WI38 (cell line): ENCODE measurements at regions not wholly inside any gene's neighbourhood (a gene's known extent, or its start where the extent isn't known, plus 50 kb on each side); places are given as distances from the start of the nearest gene placed in this dataset.

Source experiments
- H3K4me3 ChIP-seq: 2 replicates; pipeline ENCODE4 v1.5.1; 2011; ENCODE audit warnings: low read depth, mild to moderate bottlenecking, control low read depth, low read length
- TF ChIP-seq, protein P1 (sequence below): IDR thresholded peaks from 2 replicates; pipeline ENCODE4 v1.5.1; 2012; ENCODE audit warnings: low read depth, mild to moderate bottlenecking, control low read depth, low read length

DNA sequence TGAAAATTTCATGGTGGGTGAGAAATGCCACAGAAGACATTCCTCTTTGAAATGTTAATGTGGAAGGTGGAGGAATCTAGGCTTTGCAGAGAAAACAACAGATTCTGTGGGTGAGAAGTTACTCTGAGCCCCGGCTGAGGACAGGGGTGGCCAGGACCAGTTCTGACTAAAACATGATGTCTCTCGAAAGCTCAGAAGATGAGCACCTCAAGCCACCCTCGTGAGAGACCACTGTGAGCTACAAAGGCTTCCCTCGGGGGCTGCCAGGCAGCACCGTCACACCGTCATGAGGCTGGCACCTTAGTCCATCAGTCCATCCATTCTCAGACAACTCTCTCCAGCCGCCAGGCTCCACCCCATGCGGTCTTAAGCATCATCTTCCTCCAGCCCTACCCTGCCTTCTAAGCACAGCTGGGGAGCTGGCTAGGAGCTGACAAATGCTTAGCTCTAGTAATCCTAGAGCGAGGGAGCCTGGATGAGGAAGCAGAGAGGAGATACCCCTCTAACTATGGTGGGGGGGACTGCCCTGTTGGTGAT lies 360.5 kb downstream of the SHANK2 start:
- TF ChIP-seq, protein P1, sequence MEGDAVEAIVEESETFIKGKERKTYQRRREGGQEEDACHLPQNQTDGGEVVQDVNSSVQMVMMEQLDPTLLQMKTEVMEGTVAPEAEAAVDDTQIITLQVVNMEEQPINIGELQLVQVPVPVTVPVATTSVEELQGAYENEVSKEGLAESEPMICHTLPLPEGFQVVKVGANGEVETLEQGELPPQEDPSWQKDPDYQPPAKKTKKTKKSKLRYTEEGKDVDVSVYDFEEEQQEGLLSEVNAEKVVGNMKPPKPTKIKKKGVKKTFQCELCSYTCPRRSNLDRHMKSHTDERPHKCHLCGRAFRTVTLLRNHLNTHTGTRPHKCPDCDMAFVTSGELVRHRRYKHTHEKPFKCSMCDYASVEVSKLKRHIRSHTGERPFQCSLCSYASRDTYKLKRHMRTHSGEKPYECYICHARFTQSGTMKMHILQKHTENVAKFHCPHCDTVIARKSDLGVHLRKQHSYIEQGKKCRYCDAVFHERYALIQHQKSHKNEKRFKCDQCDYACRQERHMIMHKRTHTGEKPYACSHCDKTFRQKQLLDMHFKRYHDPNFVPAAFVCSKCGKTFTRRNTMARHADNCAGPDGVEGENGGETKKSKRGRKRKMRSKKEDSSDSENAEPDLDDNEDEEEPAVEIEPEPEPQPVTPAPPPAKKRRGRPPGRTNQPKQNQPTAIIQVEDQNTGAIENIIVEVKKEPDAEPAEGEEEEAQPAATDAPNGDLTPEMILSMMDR = no peak
- H3K4me3 ChIP-seq = no peak overlapping the region

DNA sequence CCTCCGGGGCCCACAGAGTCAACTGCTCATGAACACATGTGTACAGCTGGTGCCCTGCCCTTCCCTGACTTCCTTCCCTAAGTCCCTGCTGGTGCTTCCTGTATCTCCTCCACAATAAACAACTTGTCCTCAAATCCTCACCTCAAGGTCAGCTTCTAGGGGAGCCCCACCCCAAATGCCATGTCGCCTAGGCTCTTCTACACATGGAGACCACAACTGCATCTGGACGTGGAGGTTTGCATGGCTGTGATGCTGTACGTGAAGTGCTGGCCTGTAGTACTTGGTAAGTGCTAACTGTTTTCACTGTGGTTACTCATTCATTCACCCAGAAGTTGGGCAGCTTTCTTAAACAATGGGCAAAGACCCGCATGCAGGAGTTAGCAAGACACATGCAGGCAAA lies 359.5 kb downstream of the SHANK2 start:
- TF ChIP-seq, protein P1 = no peak
- H3K4me3 ChIP-seq = no peak overlapping the region

DNA sequence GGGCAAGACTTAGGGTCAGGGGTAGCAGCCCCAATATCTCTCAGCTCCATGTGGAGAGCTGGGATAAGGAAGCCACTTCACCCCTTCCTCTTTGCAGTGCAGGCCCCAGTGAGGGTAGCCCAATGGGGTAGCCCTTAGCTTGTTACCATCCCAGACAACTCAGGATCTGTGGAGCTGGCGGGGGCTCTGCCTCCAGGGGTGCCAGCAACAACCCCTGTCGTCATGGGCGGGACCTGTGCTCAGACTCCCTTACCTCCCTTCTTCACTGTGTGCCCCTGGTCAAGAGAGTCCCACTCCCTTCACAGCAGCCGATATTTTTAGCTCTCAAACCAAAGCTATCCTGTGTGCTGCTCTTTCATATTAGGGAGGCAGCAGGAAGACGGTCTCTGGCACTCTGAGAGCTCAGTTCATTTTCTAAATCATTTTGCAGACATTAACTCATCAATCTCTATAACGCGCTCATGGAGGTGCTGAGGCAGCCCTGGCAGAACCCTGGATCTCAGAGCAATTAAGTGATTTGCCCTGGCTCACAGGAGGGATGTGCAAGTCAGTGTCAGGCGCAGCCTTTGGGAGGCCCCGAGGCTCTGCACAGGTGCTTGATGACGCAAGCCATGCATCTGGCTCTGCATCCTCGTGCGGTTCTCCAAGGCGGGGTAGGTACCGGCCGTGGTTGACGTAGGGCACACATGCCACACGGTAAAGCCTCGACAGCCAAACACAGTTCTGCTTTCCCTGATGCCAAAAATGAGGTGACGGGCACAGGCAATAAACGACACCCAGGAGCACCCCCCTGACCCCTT lies 357.6 kb downstream of the SHANK2 start:
- TF ChIP-seq, protein P1 = no peak

DNA sequence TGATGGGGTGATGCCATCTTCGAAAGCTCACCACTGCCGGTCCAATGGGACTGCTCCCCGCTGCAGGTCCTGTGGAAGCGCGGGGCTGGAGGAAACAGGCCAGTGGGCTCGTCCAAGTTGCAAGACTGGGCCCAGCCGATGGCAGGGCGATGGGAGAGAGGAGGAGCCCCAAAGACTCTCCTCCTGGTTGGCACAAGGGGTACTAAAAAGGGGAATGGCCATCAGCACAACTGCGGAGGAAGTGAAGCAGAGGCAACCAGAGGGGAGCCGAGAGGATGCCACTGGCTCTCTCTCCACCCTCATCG lies 357.1 kb downstream of the SHANK2 start:
- H3K4me3 ChIP-seq = no peak overlapping the region
- TF ChIP-seq, protein P1 = no peak

More for the DNA sequence above, 357.6 kb downstream of the SHANK2 start:
- no peak overlapping the region for H3K4me3 ChIP-seq

DNA sequence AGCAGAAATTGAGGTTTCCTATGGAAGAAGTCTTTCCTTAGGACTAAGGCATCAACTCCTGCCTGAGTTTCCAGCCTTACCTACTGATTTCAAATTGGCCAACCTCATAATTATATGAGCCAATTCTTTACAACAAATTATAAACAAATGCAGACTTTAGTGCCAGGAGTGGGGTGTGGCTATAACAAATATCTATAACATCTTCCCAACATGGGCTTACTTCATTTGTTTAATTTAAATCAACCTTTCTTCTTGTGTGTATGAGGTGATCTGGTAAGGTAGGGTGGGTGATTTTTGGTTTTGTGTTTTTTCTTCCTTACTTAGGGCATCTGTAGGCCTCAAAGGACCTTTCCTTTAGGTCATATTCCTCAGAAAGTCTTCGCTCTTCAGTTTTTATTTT lies 354.9 kb downstream of the SHANK2 start:
- TF ChIP-seq, protein P1 = no peak
- H3K4me3 ChIP-seq = no peak overlapping the region

DNA sequence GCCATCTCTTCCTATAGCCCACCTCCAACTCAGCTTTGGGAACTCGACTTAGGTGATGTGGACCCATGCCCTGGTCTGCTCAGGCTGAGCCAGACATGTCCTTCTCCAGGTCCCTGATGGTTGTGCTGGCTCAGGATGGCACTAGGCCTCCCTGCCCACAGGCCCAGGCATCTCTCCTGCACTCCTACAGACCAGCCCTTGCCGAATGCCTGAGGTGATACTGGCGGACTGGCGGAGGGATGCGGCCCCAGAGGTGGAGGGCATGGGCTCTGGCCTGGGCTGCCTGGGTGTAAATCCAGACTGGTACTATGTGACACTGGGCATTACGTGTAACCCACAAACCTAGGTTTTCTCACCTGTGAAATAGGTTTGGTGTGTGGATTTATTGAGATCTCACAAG lies 352.8 kb downstream of the SHANK2 start:
- TF ChIP-seq, protein P1 = no peak
- H3K4me3 ChIP-seq = no peak overlapping the region

DNA sequence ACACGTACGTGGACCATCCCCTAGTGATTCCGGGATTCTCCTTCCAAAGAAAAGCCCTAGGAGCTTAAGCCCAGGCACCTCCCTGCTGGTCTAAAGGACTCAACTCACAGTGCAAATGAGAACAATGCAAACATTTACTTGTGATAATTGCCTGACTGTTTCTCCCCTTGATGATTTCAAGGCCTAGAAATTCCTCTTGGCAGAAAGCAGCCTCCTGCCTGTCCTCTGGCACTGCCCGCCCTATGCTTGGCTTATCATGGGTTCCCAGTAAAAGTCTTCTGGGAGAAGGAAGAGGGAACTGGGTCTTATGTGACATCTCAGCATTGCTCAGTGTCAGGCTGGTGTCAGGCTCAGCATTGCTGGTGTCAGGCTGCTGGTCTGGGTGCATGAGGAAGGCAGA lies 351.8 kb downstream of the SHANK2 start:
- no peak overlapping the region for H3K4me3 ChIP-seq
- TF ChIP-seq, protein P1 = no peak
